ENCODE measurements at regions not wholly inside any gene's neighbourhood (a gene's known extent, or its start where the extent isn't known, plus 50 kb on each side); places are given as distances from the start of the nearest gene placed in this dataset.
A peak's percentile ranks its signal among the peaks of the same experiment; 100 is the strongest.

DNA sequence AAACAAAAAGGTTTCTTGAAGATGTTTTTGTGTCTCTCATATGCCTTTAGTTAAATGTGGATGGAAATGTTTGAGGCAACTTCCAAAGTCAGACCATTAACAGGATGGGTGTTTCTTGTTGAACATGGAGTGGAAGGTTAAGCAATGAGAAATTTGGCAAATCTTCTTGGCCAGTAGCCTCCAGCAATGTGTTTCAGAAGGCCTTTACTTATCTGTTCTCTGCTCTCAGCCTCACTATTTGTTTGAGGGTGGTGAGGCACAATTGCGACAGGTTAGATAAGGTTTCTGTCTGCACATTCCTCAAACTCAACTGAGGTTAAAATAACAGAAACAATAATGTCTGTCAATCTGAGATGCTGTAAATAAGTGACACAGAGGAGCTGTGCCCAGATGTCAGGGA lies 1019.0 kb downstream of the DIAPH3 start:
- no peak overlapping the region for H3K4me3 ChIP-seq (ENCODE audit: low read depth, low read length)
- DNase-seq (ENCODE audit: low read depth, low spot score) = no peak
- TF ChIP-seq, protein P1, sequence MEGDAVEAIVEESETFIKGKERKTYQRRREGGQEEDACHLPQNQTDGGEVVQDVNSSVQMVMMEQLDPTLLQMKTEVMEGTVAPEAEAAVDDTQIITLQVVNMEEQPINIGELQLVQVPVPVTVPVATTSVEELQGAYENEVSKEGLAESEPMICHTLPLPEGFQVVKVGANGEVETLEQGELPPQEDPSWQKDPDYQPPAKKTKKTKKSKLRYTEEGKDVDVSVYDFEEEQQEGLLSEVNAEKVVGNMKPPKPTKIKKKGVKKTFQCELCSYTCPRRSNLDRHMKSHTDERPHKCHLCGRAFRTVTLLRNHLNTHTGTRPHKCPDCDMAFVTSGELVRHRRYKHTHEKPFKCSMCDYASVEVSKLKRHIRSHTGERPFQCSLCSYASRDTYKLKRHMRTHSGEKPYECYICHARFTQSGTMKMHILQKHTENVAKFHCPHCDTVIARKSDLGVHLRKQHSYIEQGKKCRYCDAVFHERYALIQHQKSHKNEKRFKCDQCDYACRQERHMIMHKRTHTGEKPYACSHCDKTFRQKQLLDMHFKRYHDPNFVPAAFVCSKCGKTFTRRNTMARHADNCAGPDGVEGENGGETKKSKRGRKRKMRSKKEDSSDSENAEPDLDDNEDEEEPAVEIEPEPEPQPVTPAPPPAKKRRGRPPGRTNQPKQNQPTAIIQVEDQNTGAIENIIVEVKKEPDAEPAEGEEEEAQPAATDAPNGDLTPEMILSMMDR (IDR thresholded peaks at IDR 0.05; ENCODE audit: low read depth, low read length) = no peak
- in situ Hi-C loops (cut with HindIII; ENCODE audit: low sequenced_read_pairs) = no loop called here

- H3K4me3 ChIP-seq (ENCODE audit: low read depth, low read length) = no peak overlapping the region
- TF ChIP-seq, protein P1 (IDR thresholded peaks at IDR 0.05; ENCODE audit: low read depth, low read length) = no peak
- in situ Hi-C loops (cut with HindIII; ENCODE audit: low sequenced_read_pairs) = no loop called here
- DNase-seq (ENCODE audit: low read depth, low spot score) = no peak
Measured at GRCh38 chr13:59145381-59145780, 1018.3 kb downstream of the DIAPH3 start.

DNA sequence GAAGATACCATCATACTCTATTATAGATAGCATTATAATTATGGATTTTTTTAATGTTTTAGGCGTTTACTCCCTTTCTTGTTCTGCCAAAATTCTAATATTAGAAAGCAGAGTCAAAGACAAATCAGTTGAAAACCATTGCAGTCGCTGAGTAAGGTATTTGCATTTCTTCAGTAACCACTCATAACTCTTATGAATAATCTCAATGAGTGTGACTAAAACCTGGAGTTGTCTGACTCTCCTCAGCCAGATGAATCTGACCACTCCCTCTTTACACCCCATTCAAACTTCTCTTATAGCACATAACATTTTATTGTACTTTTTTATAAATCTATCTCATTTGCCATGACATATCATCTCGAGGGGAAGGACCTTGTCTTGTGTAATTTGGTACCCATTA lies 1006.5 kb downstream of the DIAPH3 start:
- no peak overlapping the region for H3K4me3 ChIP-seq (ENCODE audit: low read depth, low read length)
- TF ChIP-seq, protein P1 (IDR thresholded peaks at IDR 0.05; ENCODE audit: low read depth, low read length) = no peak
- in situ Hi-C loops (cut with HindIII; ENCODE audit: low sequenced_read_pairs) = no loop called here
- DNase-seq (ENCODE audit: low read depth, low spot score) = no peak

GRCh38 chr13:59166174-59166573 lies 997.6 kb downstream of the DIAPH3 start:
- no peak for DNase-seq (ENCODE audit: low read depth, low spot score)
- no peak overlapping the region for H3K4me3 ChIP-seq (ENCODE audit: low read depth, low read length)
- in situ Hi-C loops (cut with HindIII; ENCODE audit: low sequenced_read_pairs) = no loop called here
- TF ChIP-seq, protein P1 (IDR thresholded peaks at IDR 0.05; ENCODE audit: low read depth, low read length) = no peak

DNA sequence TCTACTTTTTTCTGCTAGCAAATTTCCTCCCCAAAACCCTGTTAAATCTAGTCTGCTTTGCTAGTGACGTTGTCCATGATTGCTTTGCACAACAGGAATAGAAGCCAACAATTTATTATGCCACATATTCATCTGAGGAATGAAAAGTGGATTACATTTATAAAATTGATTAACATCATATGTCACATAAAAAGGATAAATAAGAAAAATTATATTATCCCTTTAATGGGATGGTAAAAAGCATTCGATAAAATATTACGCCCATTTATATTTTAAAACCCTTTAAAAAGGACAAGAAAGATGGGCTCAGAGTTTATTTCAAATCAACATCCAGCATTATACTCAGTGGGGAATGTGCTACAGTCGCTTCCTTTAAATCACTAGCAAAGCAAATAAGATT lies 991.7 kb downstream of the DIAPH3 start:
- no peak overlapping the region for H3K4me3 ChIP-seq (ENCODE audit: low read depth, low read length)
- DNase-seq (ENCODE audit: low read depth, low spot score) = no peak
- in situ Hi-C loops (cut with HindIII; ENCODE audit: low sequenced_read_pairs) = no loop called here
- TF ChIP-seq, protein P1 (IDR thresholded peaks at IDR 0.05; ENCODE audit: low read depth, low read length) = no peak

- DNase-seq (ENCODE audit: low read depth, low spot score) = no peak
- no peak overlapping the region for H3K4me3 ChIP-seq (ENCODE audit: low read depth, low read length)
- in situ Hi-C loops (cut with HindIII; ENCODE audit: low sequenced_read_pairs) = no loop called here
- TF ChIP-seq, protein P1 (IDR thresholded peaks at IDR 0.05; ENCODE audit: low read depth, low read length) = peak; percentile 19
Measured at GRCh38 chr13:59176775-59177174, 987.0 kb downstream of the DIAPH3 start.

DNA sequence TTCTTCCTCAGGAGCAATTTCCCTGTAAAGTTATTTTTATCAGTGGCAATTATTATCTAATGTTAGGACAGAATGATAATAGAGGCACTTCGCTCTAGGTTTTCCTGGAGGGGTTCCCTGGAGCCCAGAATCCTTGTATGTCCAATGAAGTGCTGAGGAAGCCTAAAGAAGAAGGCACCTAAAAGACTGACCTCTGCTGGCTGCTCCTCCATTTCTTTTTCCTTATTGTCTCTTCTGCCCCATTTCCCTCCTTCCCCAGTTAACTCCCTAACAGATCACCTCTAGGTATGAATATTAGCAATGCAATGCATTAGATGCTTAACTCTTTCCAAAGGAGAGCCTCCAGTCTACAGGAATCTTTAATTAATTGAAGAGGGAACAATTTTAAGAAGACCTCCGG lies 985.4 kb downstream of the DIAPH3 start:
- H3K4me3 ChIP-seq (ENCODE audit: low read depth, low read length) = no peak overlapping the region
- TF ChIP-seq, protein P1 (IDR thresholded peaks at IDR 0.05; ENCODE audit: low read depth, low read length) = peak; percentile 51
- in situ Hi-C loops (cut with HindIII; ENCODE audit: low sequenced_read_pairs) = no loop called here
- peak; percentile 8 for DNase-seq (ENCODE audit: low read depth, low spot score)
